ENCODE measurements at regions not wholly inside any gene's neighbourhood (a gene's known extent, or its start where the extent isn't known, plus 50 kb on each side); places are given as distances from the start of the nearest gene placed in this dataset.

DNA sequence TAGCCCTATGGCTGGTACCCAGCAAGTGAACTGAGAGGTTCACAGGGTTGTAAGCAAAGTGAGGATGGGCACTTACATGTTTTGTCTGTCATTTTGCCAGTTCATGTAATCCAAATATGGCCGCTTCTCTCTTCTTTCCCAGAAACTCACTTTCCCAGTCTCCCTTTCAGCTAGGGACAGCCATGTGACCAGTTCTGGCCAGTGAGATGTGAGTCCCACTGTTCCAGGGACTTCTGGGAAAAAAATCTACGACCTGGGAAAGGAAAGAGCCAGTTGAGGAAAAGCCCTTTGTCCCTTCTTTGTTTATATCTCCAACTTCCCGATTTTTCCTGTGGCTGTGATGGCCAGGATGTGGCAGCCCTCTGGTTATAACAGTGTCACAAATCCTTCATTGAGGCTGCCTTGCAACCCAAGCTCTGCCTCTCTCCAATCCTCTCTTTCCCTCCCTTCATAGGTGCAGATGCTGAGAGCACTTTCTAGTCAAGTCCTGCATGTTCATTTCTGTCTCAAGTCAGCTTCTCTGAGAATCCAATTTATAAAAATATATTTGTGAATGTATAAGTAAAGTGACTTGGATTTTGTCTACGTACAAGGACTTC lies 148.6 kb upstream of the ZFP64 start:
- TF ChIP-seq CTCF (conservative IDR thresholded peaks at IDR 0.05 in 1 of 2, IDR thresholded peaks at IDR 0.05 in 1 of 2; ENCODE audit: low read depth in 1 of 2, low read length in 2 of 2) (no peak), EZH2 (IDR thresholded peaks at IDR 0.05; ENCODE audit: low read length, missing control alignments) (no peak)
